Psoas muscle (tissue), 7 donors: ENCODE measurements at regions not wholly inside any gene's neighbourhood (a gene's known extent, or its start where the extent isn't known, plus 50 kb on each side); places are given as distances from the start of the nearest gene placed in this dataset.

Experiments
- ATAC-seq, 4 donors: fragments of 200-7000 bp; cut with Tn5 transposase; one replicate each; pipeline ENCODE4 v1.9.1; 2020; ENCODE audit warnings: moderate library complexity in 3 of 4, mild to moderate bottlenecking in 2 of 4
- DNase-seq, 2 donors: peaks; one replicate each; pipeline ENCODE4 v3.0.0-alpha.2; 2020
- H3K27ac ChIP-seq: fragments of 200-600 bp; one replicate; pipeline ENCODE4 v1.8.0; 2022
- H3K27me3 ChIP-seq, 3 donors: fragments of 200-600 bp in 1 of 3; one replicate each; pipeline versions ENCODE4 v1.6.1 to v1.8.0; 2013 to 2022; ENCODE audit warnings: low read length in 2 of 3, mild to moderate bottlenecking in 2 of 3, moderate library complexity in 1 of 3; ENCODE audit not compliant: insufficient read depth in 3 of 3
- H3K36me3 ChIP-seq, 2 donors: fragments of 200-600 bp in 1 of 2; one replicate each; pipeline versions ENCODE4 v1.6.1 to v1.8.0; 2013 to 2022; ENCODE audit warnings: low read depth in 1 of 2, mild to moderate bottlenecking in 1 of 2, moderate library complexity in 1 of 2; ENCODE audit not compliant: insufficient read depth in 1 of 2
- H3K4me1 ChIP-seq: fragments of 200-600 bp; one replicate; pipeline ENCODE4 v1.8.0; 2022
- H3K4me3 ChIP-seq: fragments of 200-600 bp; one replicate; pipeline ENCODE4 v1.8.0; 2022; ENCODE audit warnings: mild to moderate bottlenecking
- H3K9me3 ChIP-seq: fragments of 200-600 bp; one replicate; pipeline ENCODE4 v1.8.0; 2022
- WGBS, 3 donors: extraction: QIAGEN DNeasy Blood & Tissue Kit; methylation state at CpG; one replicate each; pipeline versions ENCODE4 v1.1.6 to v1.1.7; 2013; 5-methylcytosine and 5-hydroxymethylcytosine counted together
- intact Hi-C, 2 donors: fragments of 100-400 bp; cut with DNase I; formaldehyde crosslinking; loops; one replicate each; pipeline versions ENCODE4 v1.11.0 to v1.14.2; 2022
- TF ChIP-seq, protein P1 (sequence below): fragments of 200-600 bp; IDR thresholded peaks from one replicate; pipeline ENCODE4 v1.8.0; 2022; ENCODE audit warnings: antibody characterized with exemption
- donor health status: healthy with polysubstance abuse.
- donor health status: DM: no; HTN: no; CAD: no; lungs with moderate emphysema.
- donor health status: Bipolar disorder and iron deficiency.
- donor health status: healthy.
- donor health status: DM: yes; HTN: yes; CAD: no.
- donor health status: DM: no; HTN: no; CAD: no.
- donor health status: DM: yes; HTN: yes; CAD: no.

DNA sequence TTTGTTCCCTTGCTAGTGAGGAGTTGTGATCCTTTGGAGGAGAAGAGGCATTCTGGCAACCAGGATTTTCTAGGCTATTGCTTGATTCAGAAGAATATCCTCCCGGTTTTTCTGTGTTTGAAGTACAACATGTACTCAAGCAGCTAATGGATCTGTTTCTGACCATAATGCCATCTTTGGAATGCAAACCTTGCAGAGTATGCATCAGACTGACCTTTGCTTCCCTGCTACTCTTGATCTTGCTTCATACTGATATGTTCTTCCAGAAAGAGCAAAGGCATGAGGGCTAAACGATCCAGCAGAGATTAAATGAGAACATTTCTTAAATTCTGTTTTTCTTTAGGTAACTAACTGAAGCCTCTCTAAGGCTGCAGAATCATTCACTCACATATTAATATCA, 265.4 kb upstream of the SLC7A11 start:
- intact Hi-C loops, result no loop called here
- DNase-seq (no peak), ATAC-seq (no peak)
- TF ChIP-seq, protein P1, sequence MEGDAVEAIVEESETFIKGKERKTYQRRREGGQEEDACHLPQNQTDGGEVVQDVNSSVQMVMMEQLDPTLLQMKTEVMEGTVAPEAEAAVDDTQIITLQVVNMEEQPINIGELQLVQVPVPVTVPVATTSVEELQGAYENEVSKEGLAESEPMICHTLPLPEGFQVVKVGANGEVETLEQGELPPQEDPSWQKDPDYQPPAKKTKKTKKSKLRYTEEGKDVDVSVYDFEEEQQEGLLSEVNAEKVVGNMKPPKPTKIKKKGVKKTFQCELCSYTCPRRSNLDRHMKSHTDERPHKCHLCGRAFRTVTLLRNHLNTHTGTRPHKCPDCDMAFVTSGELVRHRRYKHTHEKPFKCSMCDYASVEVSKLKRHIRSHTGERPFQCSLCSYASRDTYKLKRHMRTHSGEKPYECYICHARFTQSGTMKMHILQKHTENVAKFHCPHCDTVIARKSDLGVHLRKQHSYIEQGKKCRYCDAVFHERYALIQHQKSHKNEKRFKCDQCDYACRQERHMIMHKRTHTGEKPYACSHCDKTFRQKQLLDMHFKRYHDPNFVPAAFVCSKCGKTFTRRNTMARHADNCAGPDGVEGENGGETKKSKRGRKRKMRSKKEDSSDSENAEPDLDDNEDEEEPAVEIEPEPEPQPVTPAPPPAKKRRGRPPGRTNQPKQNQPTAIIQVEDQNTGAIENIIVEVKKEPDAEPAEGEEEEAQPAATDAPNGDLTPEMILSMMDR, result no peak
- Histone ChIP-seq H3K27me3 (no peaks in the 10 kb centered on the region), H3K9me3 (no peaks in the 10 kb centered on the region), H3K4me1 (no peaks in the 10 kb centered on the region), H3K36me3 (no peaks in the 10 kb centered on the region), H3K27ac (no peak overlapping the region), H3K4me3 (no peak overlapping the region)
- WGBS, 3 donors, result 26 to 50% (median 48%) methylated on average over 2 of the region's 2 CpGs

DNA sequence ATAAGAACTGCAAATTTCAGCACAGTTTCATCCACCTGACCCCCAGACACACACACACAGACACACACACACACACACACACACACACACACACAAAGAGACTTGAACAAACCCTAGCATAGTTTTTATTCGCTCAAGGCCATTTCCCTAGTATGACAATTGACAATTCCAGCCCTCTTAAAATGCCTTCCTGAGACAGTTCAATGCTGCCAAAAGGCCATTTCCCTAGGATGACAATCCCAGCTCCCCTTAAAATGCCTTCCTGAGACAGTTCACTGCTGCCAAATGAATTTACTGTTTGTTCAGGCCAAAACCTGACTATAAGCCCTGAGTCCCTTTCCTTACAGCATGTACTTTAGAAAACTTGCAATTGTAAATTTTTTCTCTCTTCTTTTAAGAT, 259.5 kb upstream of the SLC7A11 start:
- intact Hi-C loops, result no loop called here
- Histone ChIP-seq H3K27ac (no peak overlapping the region), H3K9me3 (peaks cover 9% of the 10 kb centered on the region), H3K27me3 (no peaks in the 10 kb centered on the region), H3K4me3 (no peak overlapping the region), H3K36me3 (no peaks in the 10 kb centered on the region), H3K4me1 (no peaks in the 10 kb centered on the region)
- no peak for ATAC-seq
- DNase-seq, result no peak
- WGBS, 3 donors, result 76 to 87% (median 85%) methylated on average over 1 of the region's 1 CpG
- TF ChIP-seq, protein P1, result no peak

DNA sequence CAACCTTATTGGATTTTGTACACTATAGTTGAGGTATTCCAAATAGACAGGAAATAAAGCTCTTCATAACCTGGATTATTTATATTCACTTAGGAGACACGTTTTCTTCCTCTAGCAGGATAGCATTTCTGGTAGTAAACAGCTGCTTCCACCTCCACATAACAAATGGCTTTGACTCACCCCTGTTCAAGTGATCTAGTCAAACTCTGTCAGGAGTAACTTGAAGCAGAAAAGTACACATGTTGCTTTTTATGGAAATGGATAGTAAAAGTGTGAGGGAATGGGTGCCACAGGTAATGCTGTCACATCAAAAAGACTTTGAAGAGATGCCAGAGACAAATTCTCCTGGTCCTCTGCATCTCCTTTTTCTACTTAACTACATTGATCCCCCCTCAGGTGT, 258.7 kb upstream of the SLC7A11 start:
- no peak overlapping the region for H3K4me3 ChIP-seq
- WGBS, 3 donors, result 46 to 60% (median 48%) methylated on average over 1 of the region's 1 CpG
- intact Hi-C loops, result no loop called here
- no peaks in the 10 kb centered on the region for H3K4me1 ChIP-seq
- TF ChIP-seq, protein P1, result no peak
- H3K36me3 ChIP-seq, result no peaks in the 10 kb centered on the region
- H3K27ac ChIP-seq, result no peak overlapping the region
- H3K27me3 ChIP-seq, result no peaks in the 10 kb centered on the region
- ATAC-seq (no peak), DNase-seq (no peak)
- H3K9me3 ChIP-seq, result peaks cover 9% of the 10 kb centered on the region

DNA sequence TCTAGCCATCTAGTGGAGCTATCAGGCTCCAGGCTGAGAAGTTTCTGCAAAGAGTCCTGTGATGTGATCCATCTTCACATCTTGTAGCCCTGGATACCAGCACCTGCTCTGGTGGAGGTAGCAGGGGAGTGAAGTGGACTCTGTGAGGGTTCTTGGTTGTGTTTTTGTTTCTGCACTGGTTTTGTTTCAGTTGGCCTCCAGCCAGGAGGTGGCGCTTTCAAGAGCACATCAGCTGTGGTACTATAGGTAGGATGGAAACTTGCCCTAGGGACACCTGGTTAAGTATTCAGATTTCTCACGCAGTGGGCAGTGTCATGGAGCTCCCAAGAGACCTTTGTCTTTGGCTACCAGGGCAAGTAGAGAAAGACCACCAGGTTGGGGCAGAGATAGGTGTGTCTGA, 257.5 kb upstream of the SLC7A11 start:
- Histone ChIP-seq H3K27ac (no peak overlapping the region), H3K4me3 (no peak overlapping the region), H3K4me1 (no peaks in the 10 kb centered on the region), H3K27me3 (no peaks in the 10 kb centered on the region), H3K9me3 (peaks cover 9% of the 10 kb centered on the region), H3K36me3 (no peaks in the 10 kb centered on the region)
- intact Hi-C loops, result no loop called here
- no peak for DNase-seq
- 92 to 97% (median 93%) methylated on average over 2 of the region's 2 CpGs for WGBS, 3 donors
- ATAC-seq, result no peak
- TF ChIP-seq, protein P1, result no peak

DNA sequence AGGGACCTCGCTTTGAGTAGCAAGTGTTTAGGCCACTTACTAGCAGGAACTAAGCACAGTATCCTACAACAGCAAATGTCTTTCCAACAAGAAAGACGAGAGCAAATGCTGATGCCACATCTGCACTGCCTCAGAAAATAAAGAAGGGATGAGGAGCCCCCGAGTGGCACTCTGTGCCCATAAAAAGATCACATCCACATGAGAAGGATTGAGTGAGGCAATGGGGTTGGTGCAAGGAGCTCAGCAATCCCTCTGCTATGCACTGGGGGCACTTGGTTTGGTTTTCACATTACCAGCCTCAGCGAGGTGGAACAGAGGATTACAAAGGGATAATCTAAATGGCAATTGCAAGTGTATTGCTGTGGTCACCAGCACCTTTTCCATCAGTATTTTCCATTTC, 252.8 kb upstream of the SLC7A11 start:
- no peak for DNase-seq

More for the DNA sequence above, 252.8 kb upstream of the SLC7A11 start:
- peaks cover 9% of the 10 kb centered on the region for H3K9me3 ChIP-seq
- TF ChIP-seq, protein P1, result no peak
- WGBS, 3 donors, result 29 to 58% (median 29%) methylated on average over 4 of the region's 4 CpGs
- intact Hi-C loops, result no loop called here
- H3K4me1 ChIP-seq, result no peaks in the 10 kb centered on the region
- H3K4me3 ChIP-seq, result no peak overlapping the region
- no peak for ATAC-seq
- no peaks in the 10 kb centered on the region for H3K36me3 ChIP-seq
- H3K27ac ChIP-seq, result no peak overlapping the region
- no peaks in the 10 kb centered on the region for H3K27me3 ChIP-seq
